Adrenal gland (tissue), 9 donors: ENCODE measurements at regions not wholly inside any gene's neighbourhood (a gene's known extent, or its start where the extent isn't known, plus 50 kb on each side); places are given as distances from the start of the nearest gene placed in this dataset.

Experiments used
- DNase-seq, 7 donors: peaks; one replicate each; pipeline ENCODE4 v3.0.0-alpha.2; 2019 to 2020
- H3K27ac ChIP-seq, 5 donors: fragments of 200-600 bp; sonication (generic) in 4 of 5; 1 replicate in 3 of 5; 2 replicates in 2 of 5; pipeline versions ENCODE4 v1.5.1 to v1.8.0; 2016 to 2020; ENCODE audit warnings: mild to moderate bottlenecking in 1 of 5
- H3K27me3 ChIP-seq: fragments of 200-600 bp; 2 replicates; pipeline ENCODE4 v1.8.0; 2021
- H3K36me3 ChIP-seq, 2 donors: fragments of 200-600 bp; replicated peaks in 1 of 2; 1 replicate in 1 of 2; 2 replicates in 1 of 2; pipeline versions ENCODE4 v1.5.1 to v1.8.0; 2018 to 2022
- H3K4me1 ChIP-seq, 2 donors: fragments of 200-600 bp; replicated peaks in 1 of 2; 1 replicate in 1 of 2; 2 replicates in 1 of 2; pipeline versions ENCODE4 v1.5.1 to v1.8.0; 2018 to 2021
- H3K4me3 ChIP-seq, 4 donors: fragments of 200-600 bp; sonication (generic) in 3 of 4; one replicate each; pipeline ENCODE4 v1.5.1; 2016 to 2018
- H3K9me3 ChIP-seq, 3 donors: fragments of 200-600 bp; sonication (generic) in 1 of 3; replicated peaks in 1 of 3; 1 replicate in 2 of 3; 2 replicates in 1 of 3; pipeline versions ENCODE4 v1.5.1 to v1.8.0; 2016 to 2021
- CTCF ChIP-seq, 6 experiments: fragments of 450-650 bp in 4 of 6; fragments of 200-600 bp in 2 of 6; sonication (generic) in 1 of 6; IDR thresholded peaks; 1 replicate in 5 of 6; 2 replicates in 1 of 6; pipeline versions ENCODE4 v1.5.1 to v1.8.0; 2016 to 2021; ENCODE audit warnings: antibody characterized with exemption in 6 of 6, mild to moderate bottlenecking in 2 of 6, moderate library complexity in 1 of 6
- POLR2A ChIP-seq, 2 donors: fragments of 450-650 bp; IDR thresholded peaks; one replicate each; pipeline ENCODE4 v1.6.1; 2017; ENCODE audit warnings: antibody characterized with exemption in 2 of 2, mild to moderate bottlenecking in 2 of 2, moderate library complexity in 1 of 2
- WGBS, 4 donors: extraction: QIAGEN DNeasy Blood & Tissue Kit in 2 of 4; methylation state at CpG; one replicate each; pipeline versions ENCODE4 v1.1.5 to v1.1.7; 2013 to 2017; 5-methylcytosine and 5-hydroxymethylcytosine counted together
- intact Hi-C, 2 donors: fragments of 100-400 bp; cut with DNase I; formaldehyde crosslinking; loops; one replicate each; pipeline versions ENCODE4 v1.14.1 to v1.15.0; 2022 to 2023
- donor health status: healthy with polysubstance abuse.
- donor health status: Bipolar disorder and iron deficiency.
- donor health status: DM: yes; HTN: yes; CAD: no.
- donor health status: DM: no; HTN: no; CAD: no.
- donor health status: DM: no; HTN: no; CAD: no.

- no peak for DNase-seq
- intact Hi-C loops: no loop called here
- Histone ChIP-seq H3K27ac (no peak overlapping the region), H3K9me3 (no peaks in the 10 kb centered on the region), H3K4me3 (no peak overlapping the region), H3K27me3 (peaks cover 3% of the 10 kb centered on the region), H3K4me1 (no peaks in the 10 kb centered on the region), H3K36me3 (no peaks in the 10 kb centered on the region)
- WGBS, 4 donors: 60 to 87% (median 73%) methylated on average over 2 of the region's 2 CpGs
- TF ChIP-seq CTCF (IDR thresholded peaks at IDR 0.05) (no peak), POLR2A (IDR thresholded peaks at IDR 0.05) (no peak)
These were observed 82.5 kb downstream of the ESM1 start for GRCh38 chr5:54902791-54903473.

- Histone ChIP-seq H3K9me3 (no peaks in the 10 kb centered on the region), H3K4me1 (no peaks in the 10 kb centered on the region), H3K36me3 (no peaks in the 10 kb centered on the region), H3K27ac (no peak overlapping the region), H3K27me3 (peaks cover 3% of the 10 kb centered on the region), H3K4me3 (no peak overlapping the region)
- 65 to 72% (median 68%) methylated on average over 10 to 13 of the region's 13 CpGs for WGBS, 4 donors
- no peak for DNase-seq
- TF ChIP-seq POLR2A (IDR thresholded peaks at IDR 0.05) (no peak), CTCF (IDR thresholded peaks at IDR 0.05) (no peak)
- intact Hi-C loops: no loop called here
These were observed 84.2 kb downstream of the ESM1 start for GRCh38 chr5:54900984-54901725.

- Histone ChIP-seq H3K4me3 (no peak overlapping the region), H3K27ac (no peak overlapping the region), H3K27me3 (no peaks in the 10 kb centered on the region), H3K9me3 (no peaks in the 10 kb centered on the region), H3K36me3 (no peaks in the 10 kb centered on the region), H3K4me1 (no peaks in the 10 kb centered on the region)
- DNase-seq: no peak
- intact Hi-C loops: no loop called here
- 94 to 97% (median 95%) methylated on average over 10 of the region's 10 CpGs for WGBS, 4 donors
- TF ChIP-seq CTCF (IDR thresholded peaks at IDR 0.05) (no peak), POLR2A (IDR thresholded peaks at IDR 0.05) (no peak)
These were observed 88.4 kb downstream of the ESM1 start for GRCh38 chr5:54897001-54897400.

GRCh38 chr5:54895816-54896341, 89.5 kb downstream of the ESM1 start:
- H3K27ac ChIP-seq: no peak overlapping the region
- no peaks in the 10 kb centered on the region for H3K27me3 ChIP-seq
- TF ChIP-seq POLR2A (IDR thresholded peaks at IDR 0.05) (no peak), CTCF (IDR thresholded peaks at IDR 0.05) (peak; percentile 20 to 57 (median 44))
- WGBS, 4 donors: 29 to 32% (median 30%) methylated on average over 6 of the region's 6 CpGs
- DNase-seq: peak; percentile 33 to 67 (median 44)
- H3K9me3 ChIP-seq: no peaks in the 10 kb centered on the region
- H3K4me1 ChIP-seq: no peaks in the 10 kb centered on the region
- H3K36me3 ChIP-seq: no peaks in the 10 kb centered on the region
- intact Hi-C loops: no loop called here
- H3K4me3 ChIP-seq: no peak overlapping the region
